GM18517 (cell line): ENCODE measurements at regions not wholly inside any gene's neighbourhood (a gene's known extent, or its start where the extent isn't known, plus 50 kb on each side); places are given as distances from the start of the nearest gene placed in this dataset.

Experiments used
- ATAC-seq: cut with Tn5 transposase; IDR thresholded peaks from one replicate; pipeline ENCODE4 v1.9.1; 2021; ENCODE audit warnings: mild to moderate bottlenecking, moderate library complexity; ENCODE audit not compliant: unreplicated experiment

- ATAC-seq = no peak
These were observed 244.2 kb downstream of the BCOR start for GRCh38 chrX:39853417-39854030.

- ATAC-seq = peak; percentile 77
These were observed 242.7 kb downstream of the BCOR start for GRCh38 chrX:39854772-39855747.

GRCh38 chrX:39855748-39856129 lies 242.0 kb downstream of the BCOR start:
- peak; percentile 52 for ATAC-seq

GRCh38 chrX:39856472-39857121 lies 241.2 kb downstream of the BCOR start:
- ATAC-seq = no peak

GRCh38 chrX:39857780-39858179 lies 240.0 kb downstream of the BCOR start:
- ATAC-seq = no peak

- ATAC-seq = peak; percentile 78
These were observed 237.5 kb downstream of the BCOR start for GRCh38 chrX:39859991-39860861.

- ATAC-seq = no peak
These were observed 234.8 kb downstream of the BCOR start for GRCh38 chrX:39862963-39863362.

- ATAC-seq = no peak
These were observed 231.5 kb downstream of the BCOR start for GRCh38 chrX:39866229-39866628.

GRCh38 chrX:39869846-39870601 lies 227.7 kb downstream of the BCOR start:
- ATAC-seq = no peak

- ATAC-seq = no peak
These were observed 226.1 kb downstream of the BCOR start for GRCh38 chrX:39871648-39872047.

GRCh38 chrX:39873117-39873516 lies 224.6 kb downstream of the BCOR start:
- ATAC-seq = no peak

- peak; percentile 97 for ATAC-seq
These were observed 223.4 kb downstream of the BCOR start for GRCh38 chrX:39874202-39874816.

- no peak for ATAC-seq
These were observed 221.7 kb downstream of the BCOR start for GRCh38 chrX:39875834-39876628.

- ATAC-seq = no peak
These were observed 219.9 kb downstream of the BCOR start for GRCh38 chrX:39877905-39878304.

- no peak for ATAC-seq
These were observed 214.1 kb downstream of the BCOR start for GRCh38 chrX:39883666-39884065.

GRCh38 chrX:39886282-39886681 lies 211.5 kb downstream of the BCOR start:
- no peak for ATAC-seq

GRCh38 chrX:39888730-39889129 lies 209.0 kb downstream of the BCOR start:
- no peak for ATAC-seq

GRCh38 chrX:39889704-39890103 lies 208.1 kb downstream of the BCOR start:
- no peak for ATAC-seq

- no peak for ATAC-seq
These were observed 207.0 kb downstream of the BCOR start for GRCh38 chrX:39890807-39891206.
